Fibroblast of lung (primary cell): ENCODE measurements at regions not wholly inside any gene's neighbourhood (a gene's known extent, or its start where the extent isn't known, plus 50 kb on each side); places are given as distances from the start of the nearest gene placed in this dataset.

Experiments used
- DNase-seq, 2 donors: peaks; one replicate each; pipeline versions ENCODE4 v3.0.0 to v3.0.0-alpha.2; 2010; ENCODE audit warnings: low read depth in 2 of 2
- H2AFZ ChIP-seq: 2 replicates; pipeline ENCODE4 v1.5.1; 2012; ENCODE audit warnings: low read length, control low read depth, inconsistent platforms
- H3K27ac ChIP-seq: 2 replicates; pipeline ENCODE4 v1.5.1; 2011; ENCODE audit warnings: low read length, control low read depth; ENCODE audit not compliant: insufficient read depth
- H3K27me3 ChIP-seq: 2 replicates; pipeline ENCODE4 v1.5.1; 2011; ENCODE audit warnings: mild to moderate bottlenecking, low read length; ENCODE audit not compliant: control insufficient read depth, insufficient read depth
- H3K36me3 ChIP-seq: 2 replicates; pipeline ENCODE4 v1.5.1; 2011; ENCODE audit warnings: low read length; ENCODE audit not compliant: control insufficient read depth, insufficient read depth
- H3K4me1 ChIP-seq: 2 replicates; pipeline ENCODE4 v1.5.1; 2011; ENCODE audit warnings: low read length; ENCODE audit not compliant: control insufficient read depth, insufficient read depth; ENCODE audit errors: extremely low read depth
- H3K4me2 ChIP-seq: 2 replicates; pipeline ENCODE4 v1.5.1; 2011; ENCODE audit warnings: low read length, control low read depth; ENCODE audit not compliant: insufficient read depth; ENCODE audit errors: extremely low read depth
- H3K4me3 ChIP-seq, 4 experiments: fragments of 200-600 bp in 1 of 4; sonication (generic) in 1 of 4; replicated peaks in 1 of 4; 2 replicates each; pipeline ENCODE4 v1.5.1; 2011 to 2016; ENCODE audit warnings: low read length in 4 of 4, low read depth in 3 of 4, mild to moderate bottlenecking in 3 of 4, control low read depth in 2 of 4, inconsistent platforms in 1 of 4, mixed read lengths in 1 of 4; ENCODE audit not compliant: insufficient read depth in 1 of 4; ENCODE audit errors: control extremely low read depth in 1 of 4
- H3K79me2 ChIP-seq: 2 replicates; pipeline ENCODE4 v1.5.1; 2012; ENCODE audit warnings: mild to moderate bottlenecking, low read length, inconsistent platforms; ENCODE audit not compliant: control insufficient read depth, insufficient read depth
- H3K9ac ChIP-seq: 2 replicates; pipeline ENCODE4 v1.5.1; 2011; ENCODE audit warnings: mild to moderate bottlenecking, low read length, control low read depth; ENCODE audit not compliant: insufficient read depth
- H3K9me3 ChIP-seq: 2 replicates; pipeline ENCODE4 v1.5.1; 2012; ENCODE audit warnings: low read depth, low read length; ENCODE audit not compliant: control insufficient read depth, insufficient read depth
- H4K20me1 ChIP-seq: 2 replicates; pipeline ENCODE4 v1.5.1; 2011; ENCODE audit warnings: low read length; ENCODE audit not compliant: control insufficient read depth, insufficient read depth; ENCODE audit errors: extremely low read depth
- EZH2 ChIP-seq: IDR thresholded peaks from 2 replicates; pipeline ENCODE4 v1.5.1; 2012; ENCODE audit warnings: low read length, control low read depth, mild to moderate bottlenecking; ENCODE audit errors: missing control alignments
- TF ChIP-seq, protein P1 (sequence below), 2 donors: IDR thresholded peaks in 1 of 2; conservative IDR thresholded peaks in 1 of 2; 1 replicate in 1 of 2; 2 replicates in 1 of 2; pipeline ENCODE4 v1.5.1; 2011 to 2012; ENCODE audit warnings: low read length in 2 of 2, control low read depth in 1 of 2, inconsistent platforms in 1 of 2, low read depth in 1 of 2, mild to moderate bottlenecking in 1 of 2

DNA sequence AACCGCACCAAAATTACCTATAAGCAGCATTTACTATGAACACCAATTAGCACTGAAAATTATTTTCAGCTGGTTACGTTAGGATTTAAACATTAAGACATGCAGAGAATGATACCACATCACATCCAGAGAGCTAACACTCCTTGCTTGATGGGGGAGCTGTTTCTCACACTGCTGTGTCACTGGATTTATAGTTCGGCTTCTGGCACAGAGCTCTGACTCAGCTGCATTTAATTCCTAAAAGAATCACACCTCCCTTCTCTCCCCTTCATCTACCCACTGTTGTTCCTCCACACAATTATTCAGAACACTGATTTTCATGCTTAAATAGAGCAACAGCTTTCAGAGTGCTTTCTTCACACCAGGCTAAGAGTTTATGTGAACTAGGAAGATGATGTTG, 82.6 kb upstream of the SV2C start:
- DNase-seq = no peak
- H4K20me1 ChIP-seq = no peaks in the 10 kb centered on the region
- no peak overlapping the region for H3K4me3 ChIP-seq

GRCh38 chr5:75993643-75994520, 89.3 kb upstream of the SV2C start:
- no peak overlapping the region for H3K4me3 ChIP-seq
- H3K9me3 ChIP-seq = no peaks in the 10 kb centered on the region
- DNase-seq = no peak
- H3K4me2 ChIP-seq = no peak overlapping the region
- no peaks in the 10 kb centered on the region for H3K79me2 ChIP-seq
- no peak overlapping the region for H3K9ac ChIP-seq
- no peak overlapping the region for H2AFZ ChIP-seq
- H3K27ac ChIP-seq = no peak overlapping the region
- TF ChIP-seq, protein P1, sequence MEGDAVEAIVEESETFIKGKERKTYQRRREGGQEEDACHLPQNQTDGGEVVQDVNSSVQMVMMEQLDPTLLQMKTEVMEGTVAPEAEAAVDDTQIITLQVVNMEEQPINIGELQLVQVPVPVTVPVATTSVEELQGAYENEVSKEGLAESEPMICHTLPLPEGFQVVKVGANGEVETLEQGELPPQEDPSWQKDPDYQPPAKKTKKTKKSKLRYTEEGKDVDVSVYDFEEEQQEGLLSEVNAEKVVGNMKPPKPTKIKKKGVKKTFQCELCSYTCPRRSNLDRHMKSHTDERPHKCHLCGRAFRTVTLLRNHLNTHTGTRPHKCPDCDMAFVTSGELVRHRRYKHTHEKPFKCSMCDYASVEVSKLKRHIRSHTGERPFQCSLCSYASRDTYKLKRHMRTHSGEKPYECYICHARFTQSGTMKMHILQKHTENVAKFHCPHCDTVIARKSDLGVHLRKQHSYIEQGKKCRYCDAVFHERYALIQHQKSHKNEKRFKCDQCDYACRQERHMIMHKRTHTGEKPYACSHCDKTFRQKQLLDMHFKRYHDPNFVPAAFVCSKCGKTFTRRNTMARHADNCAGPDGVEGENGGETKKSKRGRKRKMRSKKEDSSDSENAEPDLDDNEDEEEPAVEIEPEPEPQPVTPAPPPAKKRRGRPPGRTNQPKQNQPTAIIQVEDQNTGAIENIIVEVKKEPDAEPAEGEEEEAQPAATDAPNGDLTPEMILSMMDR (conservative IDR thresholded peaks at IDR 0.05 in 1 of 2, IDR thresholded peaks at IDR 0.05 in 1 of 2; ENCODE audit: low read depth in 1 of 2, low read length in 2 of 2) = no peak
- TF ChIP-seq EZH2 = no peak
- H3K27me3 ChIP-seq = no peaks in the 10 kb centered on the region
- H4K20me1 ChIP-seq = no peaks in the 10 kb centered on the region
- H3K36me3 ChIP-seq = no peaks in the 10 kb centered on the region
- no peaks in the 10 kb centered on the region for H3K4me1 ChIP-seq

More for the DNA sequence above, 82.6 kb upstream of the SV2C start:
- Histone ChIP-seq H3K9me3 (no peaks in the 10 kb centered on the region), H3K27me3 (no peaks in the 10 kb centered on the region), H3K27ac (no peak overlapping the region), H3K4me1 (no peaks in the 10 kb centered on the region), H3K4me2 (no peak overlapping the region), H2AFZ (no peak overlapping the region), H3K79me2 (no peaks in the 10 kb centered on the region), H3K36me3 (no peaks in the 10 kb centered on the region), H3K9ac (no peak overlapping the region)
- TF ChIP-seq EZH2 = no peak
- TF ChIP-seq, protein P1 (conservative IDR thresholded peaks at IDR 0.05 in 1 of 2, IDR thresholded peaks at IDR 0.05 in 1 of 2; ENCODE audit: low read depth in 1 of 2, low read length in 2 of 2) = no peak

DNA sequence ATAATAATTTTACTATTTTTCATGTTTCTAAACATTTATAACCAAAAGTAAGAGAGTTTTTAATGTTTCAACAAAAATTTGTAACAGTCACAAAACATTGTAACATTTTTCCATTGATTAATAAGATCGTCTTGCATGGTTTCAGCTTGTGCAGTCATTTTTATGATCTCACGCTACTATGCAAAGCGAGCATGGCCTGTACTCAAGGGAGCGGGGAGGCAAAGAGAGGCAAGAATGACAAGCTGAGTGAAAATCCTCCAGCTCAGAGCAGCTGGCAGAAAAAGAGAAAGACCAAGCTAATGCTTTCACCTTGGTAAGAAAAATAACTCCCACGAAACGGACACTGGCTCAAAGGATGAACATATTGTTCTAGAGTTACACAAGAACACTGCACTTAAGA, 90.0 kb upstream of the SV2C start:
- TF ChIP-seq, protein P1 (conservative IDR thresholded peaks at IDR 0.05 in 1 of 2, IDR thresholded peaks at IDR 0.05 in 1 of 2; ENCODE audit: low read depth in 1 of 2, low read length in 2 of 2) = no peak
- TF ChIP-seq EZH2 = no peak
- no peak for DNase-seq
- H3K4me3 ChIP-seq = no peak overlapping the region

More for the DNA sequence above, 90.0 kb upstream of the SV2C start:
- Histone ChIP-seq H3K4me1 (no peaks in the 10 kb centered on the region), H3K27ac (no peak overlapping the region), H3K4me2 (no peak overlapping the region), H3K27me3 (no peaks in the 10 kb centered on the region), H3K9me3 (no peaks in the 10 kb centered on the region), H2AFZ (no peak overlapping the region), H4K20me1 (no peaks in the 10 kb centered on the region), H3K36me3 (no peaks in the 10 kb centered on the region), H3K9ac (no peak overlapping the region), H3K79me2 (no peaks in the 10 kb centered on the region)
